NB4 (cell line): ENCODE measurements at regions not wholly inside any gene's neighbourhood (a gene's known extent, or its start where the extent isn't known, plus 50 kb on each side); places are given as distances from the start of the nearest gene placed in this dataset.

Experiments used
- DNase-seq: peaks from one replicate; pipeline ENCODE4 v3.0.0; 2010; ENCODE audit warnings: low read depth
- H3K4me3 ChIP-seq: one replicate; pipeline ENCODE4 v1.5.1; 2011; ENCODE audit warnings: mild to moderate bottlenecking, low read depth, low read length, moderate library complexity
- MYC ChIP-seq: IDR thresholded peaks from 2 replicates; pipeline ENCODE4 v1.6.1; 2011; ENCODE audit warnings: low read depth, low read length
- POLR2A ChIP-seq: IDR thresholded peaks from 2 replicates; pipeline ENCODE4 v1.6.1; 2011; ENCODE audit warnings: mild to moderate bottlenecking; ENCODE audit not compliant: insufficient read length; ENCODE audit errors: extremely low read depth
- TF ChIP-seq, protein P1 (sequence below): IDR thresholded peaks from one replicate; pipeline ENCODE4 v1.5.1; 2012; ENCODE audit warnings: low read depth, low read length
- TF ChIP-seq, protein P2 (sequence below): IDR thresholded peaks from 2 replicates; pipeline ENCODE4 v1.6.1; 2011; ENCODE audit warnings: low read depth, low read length

DNA sequence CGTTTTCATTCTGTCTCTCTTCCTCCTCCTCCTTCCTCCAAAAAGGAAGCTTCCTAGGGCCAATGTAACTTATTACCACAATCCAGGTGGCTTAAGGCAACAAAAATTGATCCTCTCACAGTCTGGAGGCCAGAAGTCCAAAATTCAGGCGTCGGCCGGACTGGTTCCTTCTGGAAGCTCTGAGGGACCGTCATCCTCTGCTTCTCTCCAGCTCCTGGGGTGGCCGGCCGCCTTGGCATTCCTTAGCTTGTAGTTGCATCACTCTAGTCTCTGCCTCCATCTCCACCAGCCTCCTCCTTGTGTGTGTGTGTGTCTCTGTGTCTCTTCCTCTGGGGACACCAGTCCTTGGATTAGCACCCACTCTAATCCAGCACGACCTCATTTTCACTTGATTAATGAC is 89.0 kb upstream of the NPTX2 start:
- TF ChIP-seq, protein P1, sequence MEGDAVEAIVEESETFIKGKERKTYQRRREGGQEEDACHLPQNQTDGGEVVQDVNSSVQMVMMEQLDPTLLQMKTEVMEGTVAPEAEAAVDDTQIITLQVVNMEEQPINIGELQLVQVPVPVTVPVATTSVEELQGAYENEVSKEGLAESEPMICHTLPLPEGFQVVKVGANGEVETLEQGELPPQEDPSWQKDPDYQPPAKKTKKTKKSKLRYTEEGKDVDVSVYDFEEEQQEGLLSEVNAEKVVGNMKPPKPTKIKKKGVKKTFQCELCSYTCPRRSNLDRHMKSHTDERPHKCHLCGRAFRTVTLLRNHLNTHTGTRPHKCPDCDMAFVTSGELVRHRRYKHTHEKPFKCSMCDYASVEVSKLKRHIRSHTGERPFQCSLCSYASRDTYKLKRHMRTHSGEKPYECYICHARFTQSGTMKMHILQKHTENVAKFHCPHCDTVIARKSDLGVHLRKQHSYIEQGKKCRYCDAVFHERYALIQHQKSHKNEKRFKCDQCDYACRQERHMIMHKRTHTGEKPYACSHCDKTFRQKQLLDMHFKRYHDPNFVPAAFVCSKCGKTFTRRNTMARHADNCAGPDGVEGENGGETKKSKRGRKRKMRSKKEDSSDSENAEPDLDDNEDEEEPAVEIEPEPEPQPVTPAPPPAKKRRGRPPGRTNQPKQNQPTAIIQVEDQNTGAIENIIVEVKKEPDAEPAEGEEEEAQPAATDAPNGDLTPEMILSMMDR = no peak
- TF ChIP-seq MYC = no peak
- TF ChIP-seq, protein P2, sequence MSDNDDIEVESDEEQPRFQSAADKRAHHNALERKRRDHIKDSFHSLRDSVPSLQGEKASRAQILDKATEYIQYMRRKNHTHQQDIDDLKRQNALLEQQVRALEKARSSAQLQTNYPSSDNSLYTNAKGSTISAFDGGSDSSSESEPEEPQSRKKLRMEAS = no peak
- TF ChIP-seq POLR2A = no peak
- no peak for DNase-seq

DNA sequence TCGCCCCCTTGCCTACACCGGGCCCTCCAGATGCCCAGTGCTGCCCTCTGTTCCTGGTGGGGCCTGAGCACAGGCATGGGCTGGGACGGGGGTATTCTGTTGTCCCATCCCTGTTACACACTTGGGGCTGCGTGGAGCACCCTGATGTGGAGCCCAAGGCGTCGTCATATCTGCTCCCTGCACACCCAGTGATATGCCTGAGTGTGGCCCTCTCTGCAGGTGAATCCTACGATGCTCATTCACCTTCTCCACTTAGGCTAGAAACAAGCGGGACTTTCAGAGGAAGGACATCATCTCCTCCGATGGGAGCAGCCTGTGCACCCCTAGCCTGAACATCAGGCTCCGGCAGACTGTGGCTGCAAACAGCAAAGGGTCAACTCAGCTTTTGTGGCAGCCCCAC is 91.0 kb upstream of the NPTX2 start:
- no peak overlapping the region for H3K4me3 ChIP-seq
- TF ChIP-seq, protein P2 = no peak
- TF ChIP-seq MYC = no peak
- TF ChIP-seq, protein P1 = no peak
- TF ChIP-seq POLR2A = no peak
- DNase-seq = no peak

More for the DNA sequence above, 89.0 kb upstream of the NPTX2 start:
- H3K4me3 ChIP-seq = no peak overlapping the region

DNA sequence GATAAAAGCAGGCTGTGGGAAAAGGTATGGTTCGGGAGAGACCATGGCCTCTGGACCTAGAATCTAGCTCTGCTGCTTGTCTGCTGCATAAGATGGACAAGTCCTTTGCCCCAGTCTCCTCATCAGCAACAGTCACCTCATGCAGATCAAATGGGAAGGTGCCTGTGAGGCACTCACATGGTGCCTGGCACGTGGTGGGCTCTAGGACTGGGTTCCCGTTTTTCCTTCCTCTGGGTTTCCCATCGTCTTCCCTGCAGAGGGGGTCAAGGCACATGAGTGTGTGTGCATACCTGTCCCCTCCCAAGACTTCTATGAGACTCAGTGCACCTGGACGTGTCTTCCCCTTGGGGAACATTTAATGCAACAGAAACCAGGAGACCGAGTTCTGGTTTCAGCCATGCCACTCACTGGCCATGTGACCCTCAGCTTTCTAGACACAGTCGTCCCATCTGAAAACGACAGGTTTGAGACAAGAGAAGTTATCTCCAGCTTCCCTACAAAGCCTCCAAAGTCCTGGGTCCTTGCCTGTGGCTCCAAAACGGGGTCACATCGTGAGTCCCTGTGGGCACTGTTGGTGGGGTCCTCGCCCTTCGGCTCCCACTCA is 95.9 kb upstream of the NPTX2 start:
- no peak overlapping the region for H3K4me3 ChIP-seq
- TF ChIP-seq, protein P1 = no peak
- no peak for TF ChIP-seq POLR2A
- DNase-seq = no peak

DNA sequence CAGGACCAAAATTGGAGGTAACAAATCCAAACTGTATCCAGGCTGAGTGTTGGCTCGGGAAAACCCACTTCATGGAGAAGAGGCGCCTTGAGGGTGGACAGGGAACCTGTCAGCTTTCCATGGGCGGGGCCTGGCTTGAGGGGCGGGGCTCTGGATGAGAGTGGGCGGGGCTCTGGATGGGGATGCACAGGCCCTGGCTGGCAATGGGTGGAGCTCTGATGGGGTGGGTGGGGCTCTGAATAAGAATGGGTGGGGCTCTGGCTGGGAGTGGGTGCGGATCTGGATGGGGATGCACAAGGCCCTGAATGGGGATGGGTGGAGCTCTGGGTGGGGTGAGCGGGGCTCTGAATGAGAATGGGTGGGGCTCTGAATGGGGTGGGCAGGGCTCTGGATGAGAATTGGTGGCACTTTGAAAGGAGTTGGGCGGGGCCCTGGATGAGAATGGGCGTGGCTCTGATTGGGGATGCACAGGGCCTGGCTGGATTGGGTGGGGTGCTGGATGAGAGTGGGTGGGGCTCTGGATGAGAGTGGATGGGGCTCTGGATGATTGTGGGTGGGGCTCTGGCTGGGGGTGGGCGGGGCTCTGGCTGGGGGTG is 96.6 kb upstream of the NPTX2 start:
- no peak for DNase-seq
- TF ChIP-seq POLR2A = no peak
- TF ChIP-seq, protein P1 = no peak
- TF ChIP-seq, protein P2 = no peak
- TF ChIP-seq MYC = no peak
- no peak overlapping the region for H3K4me3 ChIP-seq

DNA sequence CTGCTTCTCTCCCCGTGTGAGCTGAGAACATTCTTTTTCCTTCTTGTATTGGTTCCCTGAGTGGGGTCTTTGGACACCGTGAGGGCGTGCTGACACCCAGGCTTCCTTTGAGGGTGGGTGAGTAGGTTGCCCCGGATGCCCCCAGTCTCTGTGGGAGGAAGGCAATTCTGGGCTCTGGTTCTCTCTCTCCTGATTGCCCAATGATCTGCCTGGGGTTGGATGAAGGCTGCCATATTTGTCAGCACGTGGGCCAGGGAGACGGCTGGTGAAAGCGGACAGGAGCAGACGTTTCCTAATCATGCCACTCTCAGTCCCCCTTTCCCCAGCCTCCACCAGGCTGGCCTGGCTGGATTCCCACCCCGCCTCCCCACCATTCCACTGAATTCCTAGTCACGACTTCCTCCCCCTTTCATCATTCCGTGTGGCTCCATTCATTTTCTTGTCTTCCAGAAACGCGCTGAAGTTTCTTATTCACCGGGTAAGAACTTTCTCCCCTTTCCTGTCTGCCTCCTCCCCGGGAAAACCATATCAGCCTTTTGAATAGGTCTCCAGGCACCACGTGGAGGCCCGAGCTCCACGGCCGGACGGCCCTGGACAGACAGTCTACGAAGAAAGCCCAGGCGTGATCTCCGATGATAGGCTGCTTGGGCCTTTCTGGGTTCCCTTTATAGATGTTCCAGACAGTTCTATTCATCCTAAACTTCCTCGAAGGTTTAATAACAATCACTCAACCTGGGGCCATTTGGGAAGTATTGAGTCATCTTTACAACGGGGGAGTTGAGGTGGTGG is 98.7 kb upstream of the NPTX2 start:
- TF ChIP-seq, protein P2 = no peak
- TF ChIP-seq, protein P1 = no peak
- TF ChIP-seq MYC (no peak), POLR2A (no peak)
- DNase-seq = no peak
- H3K4me3 ChIP-seq = no peak overlapping the region
